GM19023 (cell line): ENCODE measurements at regions not wholly inside any gene's neighbourhood (a gene's known extent, or its start where the extent isn't known, plus 50 kb on each side); places are given as distances from the start of the nearest gene placed in this dataset.
"Not testable (repeated sequence)": the region's sequence is repeated elsewhere in the genome, so short reads cannot be mapped to it uniquely, and the experiment has no call there.

Source experiments
- ATAC-seq: cut with Tn5 transposase; IDR thresholded peaks from one replicate; pipeline ENCODE4 v1.9.1; 2021; ENCODE audit warnings: mild to moderate bottlenecking, moderate library complexity; ENCODE audit not compliant: unreplicated experiment

DNA sequence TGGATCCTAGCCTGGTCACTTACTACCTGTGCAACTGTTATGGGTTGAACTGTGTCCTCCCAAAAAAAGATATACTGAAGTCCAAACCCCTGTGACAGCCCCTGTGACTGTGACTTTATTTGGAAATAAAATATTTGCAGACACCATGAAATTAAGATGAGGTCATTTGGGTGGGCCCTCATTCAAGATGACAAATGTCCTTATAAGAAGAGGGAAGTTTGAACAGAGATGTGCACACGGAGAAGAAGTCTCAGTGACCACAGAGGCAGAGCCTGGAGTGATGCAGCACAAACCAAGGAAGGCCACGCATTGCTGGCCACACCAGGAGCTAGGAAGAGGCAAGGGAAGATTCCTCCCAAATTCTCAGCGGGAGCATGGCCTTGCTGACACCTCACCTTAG, 249.7 kb upstream of the RUNX1 start:
- ATAC-seq = no peak

DNA sequence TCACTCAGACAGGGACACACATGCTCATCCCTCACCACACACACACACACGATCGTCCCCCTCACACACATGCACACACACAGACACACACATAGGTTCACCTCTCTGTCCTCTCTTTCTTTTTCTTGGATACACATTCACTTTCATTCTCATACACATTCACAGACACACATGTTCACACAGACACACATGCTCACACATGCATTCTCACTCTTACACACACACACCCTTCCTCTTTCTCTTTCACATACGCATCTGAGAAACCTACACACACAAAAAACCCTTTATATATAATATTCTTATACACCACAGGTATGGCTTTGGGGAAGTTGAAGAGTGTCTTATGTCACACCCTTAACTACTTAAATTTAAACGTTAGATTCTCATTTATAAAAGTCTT, 248.6 kb upstream of the RUNX1 start:
- ATAC-seq = no peak

DNA sequence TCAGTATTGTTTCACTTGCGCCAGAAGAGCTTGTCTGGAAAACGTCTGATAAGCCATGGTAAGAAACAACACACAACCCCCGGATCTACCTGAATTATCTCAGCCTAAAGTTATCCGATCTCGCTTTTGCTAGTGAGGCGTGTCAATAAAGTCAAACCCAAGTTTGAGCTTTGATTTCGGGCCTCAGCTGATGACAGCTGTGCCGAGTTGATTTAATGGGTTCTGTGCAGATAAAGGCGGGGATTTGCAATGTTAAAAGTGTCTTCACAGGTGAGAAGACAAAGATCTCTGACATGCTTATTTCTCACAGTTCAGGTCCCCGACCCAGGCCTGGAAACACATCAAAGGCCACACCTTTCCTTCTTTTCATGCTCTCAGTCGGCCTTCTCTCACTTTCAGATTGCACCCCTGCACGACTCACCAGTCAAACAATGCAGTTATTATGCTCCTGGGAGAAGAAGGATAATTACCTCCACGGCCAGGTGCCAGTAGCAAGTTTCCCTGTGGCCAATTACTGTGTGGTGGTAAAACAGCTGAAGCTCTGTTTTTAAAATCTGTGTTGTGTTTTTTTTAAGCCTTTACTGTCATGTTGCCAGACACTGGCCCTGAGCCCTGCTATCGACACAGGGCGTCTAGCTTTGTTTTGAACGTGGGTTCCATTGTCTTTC, 245.3 kb upstream of the RUNX1 start:
- no peak for ATAC-seq

DNA sequence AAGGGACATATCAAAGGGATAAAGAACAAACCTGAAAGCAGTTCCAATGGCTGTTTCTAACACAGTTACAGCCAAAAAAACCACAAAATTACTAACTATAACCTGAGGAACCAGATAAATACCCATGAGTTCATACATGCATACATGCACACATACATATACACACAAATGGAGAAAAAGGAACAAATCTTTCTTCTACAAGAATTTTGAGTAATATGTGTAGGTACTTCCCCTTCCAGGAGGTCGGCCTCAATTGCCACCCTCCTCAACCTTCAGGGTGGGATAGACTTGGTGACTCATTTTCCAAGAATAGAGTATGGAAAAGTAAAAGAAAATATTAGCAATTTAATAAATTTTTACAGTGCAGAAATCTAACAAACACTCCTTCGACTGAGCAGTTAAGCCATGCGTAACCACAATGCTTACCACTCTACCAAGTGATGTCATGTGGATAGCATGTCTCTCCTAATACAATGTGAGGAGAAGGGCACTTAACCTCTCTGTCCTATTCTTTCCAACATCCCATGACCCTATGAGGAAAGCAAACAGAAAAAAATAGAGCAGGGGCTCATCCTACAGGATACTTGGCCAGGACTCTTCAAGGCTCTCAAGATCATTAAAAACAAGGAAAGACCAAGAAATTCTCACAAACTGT, 243.0 kb upstream of the RUNX1 start:
- ATAC-seq = no peak

DNA sequence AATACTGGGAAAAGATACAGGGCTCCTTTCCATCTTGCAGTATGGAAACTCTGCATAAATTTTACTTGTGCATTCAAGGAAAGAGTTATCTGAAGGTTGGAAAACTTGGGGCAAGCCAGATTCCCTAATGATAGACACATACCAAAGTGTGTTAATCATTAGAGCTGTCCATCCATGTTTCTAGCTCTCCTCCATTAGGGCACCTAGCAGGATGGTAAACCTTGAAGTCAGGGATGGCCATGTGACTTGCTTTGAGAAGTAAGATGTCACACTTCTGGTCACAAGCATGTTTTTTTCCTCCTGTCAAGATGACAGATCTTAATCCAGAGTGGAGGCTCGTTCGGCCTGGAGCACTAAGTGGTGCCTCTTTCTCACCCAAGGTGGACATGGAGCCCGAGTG, 241.9 kb upstream of the RUNX1 start:
- no peak for ATAC-seq

DNA sequence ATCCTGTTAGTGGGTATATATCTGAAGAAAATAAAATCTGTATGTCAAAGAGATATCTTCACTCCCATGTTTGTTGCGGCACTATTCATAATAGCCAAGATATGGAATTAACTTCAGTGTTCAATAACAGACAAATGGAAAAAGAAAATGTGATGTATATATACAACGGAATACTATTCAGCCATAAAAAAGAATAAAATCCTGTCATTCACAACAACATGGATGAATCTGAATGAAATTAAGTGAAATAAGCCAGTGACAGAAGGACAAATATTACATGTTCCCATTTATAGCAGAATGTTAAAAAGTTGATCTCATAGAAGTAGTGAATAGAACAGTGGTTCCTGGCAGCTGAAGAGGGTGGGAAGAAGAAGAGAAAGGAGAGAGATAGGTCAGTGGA, 239.1 kb upstream of the RUNX1 start:
- no peak for ATAC-seq

DNA sequence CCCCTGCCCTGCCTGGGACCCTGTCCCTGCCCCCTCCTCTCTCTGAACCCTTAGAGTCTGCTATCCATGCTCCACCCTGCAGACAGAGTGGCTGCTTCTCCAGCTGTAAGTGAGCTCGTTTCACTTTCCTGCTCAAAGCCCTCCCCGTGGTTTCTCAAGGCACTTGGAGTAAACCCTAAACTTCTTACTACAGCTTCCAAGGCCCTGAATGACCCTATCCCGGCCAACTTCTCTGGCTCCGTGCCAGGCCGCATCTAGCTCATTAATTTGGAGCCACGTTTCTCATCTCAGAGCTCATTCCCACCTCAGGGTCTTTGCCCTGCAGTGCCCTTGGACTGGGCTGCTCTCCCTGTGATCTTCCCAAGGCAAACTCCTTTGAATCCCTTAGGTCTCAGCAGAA, 235.1 kb upstream of the RUNX1 start:
- no peak for ATAC-seq

DNA sequence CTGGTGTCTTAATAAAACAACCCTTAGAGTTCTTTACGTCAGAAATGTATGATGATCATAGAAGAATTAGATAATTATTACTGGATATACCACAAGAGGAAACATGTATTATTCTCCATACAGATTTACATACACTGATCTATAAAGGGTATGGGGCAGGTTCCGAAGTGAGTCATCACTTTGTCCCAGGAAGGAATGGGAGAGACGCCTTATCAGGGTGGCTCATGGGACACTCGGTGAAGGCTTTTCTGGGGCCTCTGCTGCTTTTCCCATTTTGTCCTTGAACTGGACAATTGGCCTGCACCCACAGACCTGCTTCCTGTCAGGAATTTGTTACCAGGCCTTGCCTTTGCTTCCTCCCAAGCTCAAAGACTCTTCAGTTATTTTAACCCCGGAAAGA, 233.8 kb upstream of the RUNX1 start:
- no peak for ATAC-seq

DNA sequence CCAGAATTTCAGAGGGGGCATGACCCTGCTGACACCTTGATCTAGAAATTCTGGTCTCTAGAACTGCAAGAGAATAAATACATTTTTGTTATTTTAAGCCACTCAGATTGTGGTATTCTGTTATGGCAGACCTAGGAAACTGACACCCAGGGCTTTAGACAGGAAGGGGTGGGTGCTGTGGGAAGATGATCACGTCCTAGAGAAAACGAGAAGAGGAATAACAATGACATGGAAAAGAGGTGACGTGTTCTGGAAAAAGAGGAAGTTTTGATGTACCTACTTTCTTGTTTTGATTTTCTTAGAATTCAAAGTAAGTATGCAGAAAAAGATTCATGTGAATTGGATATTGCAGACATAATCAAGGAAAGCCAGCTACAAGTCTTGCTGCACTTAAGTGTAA, 232.9 kb upstream of the RUNX1 start:
- no peak for ATAC-seq

DNA sequence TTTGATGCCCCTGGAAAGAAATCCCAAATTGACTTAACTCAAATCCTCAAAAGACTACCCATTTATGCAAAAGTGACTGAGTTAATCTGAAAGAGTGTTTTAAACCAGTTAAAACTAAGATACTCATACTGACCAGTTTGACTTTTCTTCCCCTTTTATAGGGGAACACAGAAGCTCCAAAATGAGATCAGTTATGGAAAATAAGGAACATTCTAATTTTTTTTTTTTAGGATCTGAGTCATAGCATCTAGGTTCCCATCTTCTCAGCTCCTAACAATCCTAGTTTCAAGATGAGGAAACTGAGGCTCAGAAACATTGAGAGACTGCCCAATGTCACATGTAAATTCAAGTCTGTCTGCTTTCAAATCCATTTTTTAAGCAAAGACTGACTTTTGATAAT, 231.1 kb upstream of the RUNX1 start:
- no peak for ATAC-seq

DNA sequence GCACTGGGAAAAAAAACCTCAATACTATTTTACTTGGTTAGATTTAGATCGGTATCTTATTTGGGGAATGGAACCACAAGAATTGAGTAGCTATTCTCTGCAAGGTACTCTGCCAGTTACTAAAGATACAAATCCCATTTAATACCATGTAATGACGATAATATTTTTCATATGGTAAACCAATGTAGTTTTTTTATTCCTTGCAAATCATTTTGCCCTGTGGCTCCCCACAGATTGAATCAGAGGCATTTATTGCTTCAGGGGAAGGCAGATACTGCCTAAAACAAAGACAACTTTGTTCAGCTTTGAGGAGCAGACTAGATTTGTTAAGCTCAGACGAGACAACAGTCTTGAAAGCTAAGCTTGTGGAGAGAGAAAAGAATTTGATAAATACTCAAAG, 226.7 kb upstream of the RUNX1 start:
- no peak for ATAC-seq

DNA sequence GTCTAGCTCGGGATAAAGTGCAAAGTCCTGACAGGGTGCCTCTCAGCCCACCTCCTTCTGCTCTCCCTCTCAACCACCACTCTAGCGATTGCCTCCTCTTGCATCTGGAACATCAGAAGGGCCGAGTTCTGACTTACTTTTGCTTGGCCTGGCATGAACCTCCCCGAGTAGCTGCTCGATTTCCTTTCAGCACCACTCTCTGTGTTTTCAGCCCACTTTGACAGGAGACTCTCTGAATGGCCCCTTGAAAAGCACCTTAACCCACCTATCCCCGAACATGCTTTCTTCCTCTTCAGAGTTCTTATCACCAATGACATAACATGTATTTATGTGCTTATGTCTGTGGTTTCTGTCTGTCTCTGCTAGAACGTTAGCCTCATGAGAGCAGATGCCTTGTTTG, 225.8 kb upstream of the RUNX1 start:
- no peak for ATAC-seq

DNA sequence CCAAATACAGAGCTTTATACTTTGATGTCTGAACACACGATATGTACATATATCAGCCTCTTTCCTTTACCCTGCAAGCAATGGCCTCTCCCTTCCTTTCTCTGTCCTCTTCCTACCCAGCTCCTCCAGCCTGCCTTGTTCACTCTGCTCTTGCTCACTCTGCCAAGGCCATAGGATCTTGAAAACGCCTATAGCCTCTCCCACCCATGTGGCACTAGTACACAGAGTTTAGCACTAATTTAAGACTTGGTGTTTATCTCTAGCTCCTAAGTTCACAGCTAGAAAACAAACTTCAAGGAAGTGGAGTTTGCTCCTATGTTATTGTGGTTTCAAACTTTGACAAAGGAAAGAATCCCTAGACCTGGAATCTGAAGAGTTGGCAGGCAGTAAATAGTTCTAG, 225.0 kb upstream of the RUNX1 start:
- ATAC-seq = no peak

DNA sequence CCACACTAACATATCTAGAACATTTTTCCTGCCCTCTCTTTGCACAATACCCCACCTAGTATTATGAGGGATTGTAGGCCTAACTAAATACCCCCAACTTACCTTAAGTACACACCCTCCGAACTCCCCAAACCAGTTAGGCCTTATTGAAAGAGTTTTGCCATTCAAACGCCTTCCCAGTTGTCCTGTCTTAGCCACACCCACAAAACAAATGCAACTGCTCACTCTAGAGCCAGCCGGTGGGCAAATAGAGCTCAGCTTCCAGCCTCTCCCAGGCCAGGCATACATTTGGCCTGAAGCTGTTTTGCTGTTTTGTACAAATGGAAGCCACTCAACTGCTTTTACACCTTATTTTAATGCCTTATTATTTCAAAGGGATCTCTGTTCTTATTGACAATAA, 224.2 kb upstream of the RUNX1 start:
- ATAC-seq = no peak

DNA sequence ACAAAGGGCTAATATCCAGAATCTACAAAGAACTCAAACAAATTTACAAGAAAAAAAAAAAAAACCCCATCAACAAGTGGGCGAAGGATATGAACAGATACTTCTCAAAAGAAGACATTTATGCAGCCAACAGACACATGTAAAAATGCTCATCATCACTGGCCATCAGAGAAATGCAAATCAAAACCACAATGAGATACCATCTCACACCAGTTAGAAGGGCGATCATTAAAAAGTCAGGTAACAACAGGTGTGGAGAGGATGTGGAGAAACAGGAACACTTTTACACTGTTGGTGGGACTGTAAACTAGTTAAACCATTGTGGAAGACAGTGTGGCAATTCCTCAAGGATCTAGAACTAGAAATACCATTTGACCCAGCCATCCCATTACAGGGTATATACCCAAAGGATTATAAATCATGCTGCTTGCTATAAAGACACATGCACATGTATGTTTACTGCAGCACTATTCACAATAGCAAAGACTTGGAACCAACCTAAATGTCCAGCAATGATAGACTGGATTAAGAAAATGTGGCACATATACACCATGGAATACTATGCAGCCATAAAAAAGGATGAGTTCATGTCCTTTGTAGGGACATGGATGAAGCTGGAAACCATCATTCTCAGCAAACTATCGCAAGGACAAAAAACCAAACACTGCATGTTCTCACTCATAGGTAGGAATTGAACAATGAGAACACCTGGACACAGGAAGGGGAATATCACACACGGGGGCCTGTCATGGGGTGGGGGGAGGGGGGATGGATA, 222.4 kb upstream of the RUNX1 start:
- not testable (repeated sequence) for ATAC-seq

DNA sequence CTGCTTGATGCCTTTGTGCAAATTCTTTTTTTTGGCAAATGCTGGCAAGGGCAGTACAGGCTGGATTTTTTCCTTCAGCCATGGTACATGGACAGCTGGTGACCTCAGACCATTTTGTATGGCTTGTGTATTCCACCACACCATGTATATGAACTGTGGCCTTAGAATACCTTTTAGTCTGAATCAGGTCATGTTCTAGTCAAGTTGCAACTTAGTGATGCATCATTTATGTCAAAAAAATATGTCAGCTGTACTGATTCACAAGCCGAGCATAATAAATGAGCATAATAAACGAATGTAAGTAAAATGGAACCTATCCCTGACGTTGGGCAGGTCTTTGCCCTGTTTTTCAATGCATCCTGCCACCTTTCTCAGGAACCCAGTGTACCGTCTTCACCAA, 219.7 kb upstream of the RUNX1 start:
- no peak for ATAC-seq

DNA sequence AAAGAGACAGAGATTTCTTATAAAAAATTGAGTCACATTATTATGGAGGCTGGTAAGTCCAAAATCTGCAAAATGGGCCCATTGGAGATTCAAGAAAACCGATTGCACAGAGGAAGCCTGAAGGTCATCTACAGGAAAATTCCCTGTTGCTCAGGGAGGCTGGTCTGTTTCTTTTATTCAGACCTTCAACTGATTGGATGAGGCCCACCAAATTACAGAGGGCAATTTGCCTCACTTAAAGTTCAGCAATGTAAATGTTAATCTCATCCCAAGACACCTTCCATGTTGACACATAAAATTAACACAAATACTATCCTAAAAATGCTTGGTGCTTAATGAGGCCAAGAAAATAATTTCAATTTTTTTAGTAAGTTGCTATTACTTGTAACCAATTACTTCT, 219.2 kb upstream of the RUNX1 start:
- no peak for ATAC-seq

DNA sequence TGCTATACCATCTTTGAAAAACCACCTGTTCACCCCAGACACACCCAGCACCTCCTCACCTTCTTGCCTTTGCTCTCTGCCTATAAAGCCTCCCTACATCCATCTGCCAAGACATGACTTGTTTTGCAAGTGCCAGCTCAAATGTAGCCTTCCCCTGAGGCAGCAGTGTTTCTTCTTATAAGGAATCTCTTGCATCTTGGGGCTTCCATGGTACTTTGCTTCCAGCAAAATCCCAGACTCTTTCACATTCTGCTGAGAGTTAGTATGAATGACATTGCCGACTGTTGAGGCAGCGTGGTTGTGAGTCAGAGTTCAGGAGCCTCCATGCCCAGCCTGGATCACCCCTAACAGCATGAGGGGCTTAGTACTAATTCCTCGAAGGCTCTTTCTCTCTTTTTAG, 217.4 kb upstream of the RUNX1 start:
- no peak for ATAC-seq

DNA sequence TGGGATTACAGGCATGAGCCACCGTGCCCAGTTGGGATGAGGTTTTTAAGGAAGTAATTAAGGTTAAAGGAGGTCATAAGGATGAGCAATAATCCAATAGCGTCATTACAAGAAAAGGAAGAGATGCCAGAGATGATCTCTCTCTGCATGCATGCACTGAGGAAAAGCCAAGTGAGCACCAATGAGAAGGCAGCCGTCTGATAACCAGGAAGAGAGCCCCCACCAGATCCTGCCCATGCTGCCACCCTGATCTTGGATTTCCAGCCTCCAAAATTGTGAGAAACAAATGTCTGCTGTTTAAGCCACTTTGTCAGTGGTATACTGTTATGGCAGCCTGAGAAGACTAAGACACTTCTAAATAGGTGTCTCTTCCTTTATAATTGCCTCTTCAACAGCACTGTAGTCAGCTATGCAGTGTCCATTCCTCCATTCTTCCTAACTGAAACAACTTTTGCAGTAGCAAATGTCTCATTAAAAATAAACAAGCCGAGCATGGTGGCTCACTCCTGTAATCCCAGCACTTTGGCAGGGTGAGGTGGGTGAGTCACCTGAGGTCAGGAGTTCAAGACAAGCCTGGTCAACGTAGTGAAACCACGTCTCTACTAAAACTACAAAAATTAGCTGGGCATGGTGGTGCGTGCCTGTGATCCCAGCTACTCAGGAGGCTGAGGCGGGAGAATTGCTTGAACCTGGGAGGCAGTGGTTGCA, 216.2 kb upstream of the RUNX1 start:
- no peak for ATAC-seq

DNA sequence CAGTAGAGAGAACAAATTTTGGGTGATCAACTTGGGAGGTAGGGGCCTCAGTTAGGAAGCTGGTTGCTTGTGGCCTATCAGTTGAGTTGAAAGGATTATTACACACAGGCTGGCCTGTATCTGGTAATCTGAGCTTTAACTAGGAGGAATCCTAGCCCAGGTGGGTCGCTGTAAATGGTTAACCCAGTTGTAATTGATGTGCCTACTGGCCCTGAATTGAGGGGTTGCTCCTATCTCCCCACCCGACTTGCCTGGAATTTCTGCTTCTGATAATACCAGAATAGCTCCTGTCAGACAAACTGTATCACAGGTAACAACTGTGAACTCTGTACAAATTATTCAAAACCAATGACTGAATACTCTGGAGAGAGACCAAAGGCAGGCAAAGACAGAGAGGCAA, 210.4 kb upstream of the RUNX1 start:
- no peak for ATAC-seq

DNA sequence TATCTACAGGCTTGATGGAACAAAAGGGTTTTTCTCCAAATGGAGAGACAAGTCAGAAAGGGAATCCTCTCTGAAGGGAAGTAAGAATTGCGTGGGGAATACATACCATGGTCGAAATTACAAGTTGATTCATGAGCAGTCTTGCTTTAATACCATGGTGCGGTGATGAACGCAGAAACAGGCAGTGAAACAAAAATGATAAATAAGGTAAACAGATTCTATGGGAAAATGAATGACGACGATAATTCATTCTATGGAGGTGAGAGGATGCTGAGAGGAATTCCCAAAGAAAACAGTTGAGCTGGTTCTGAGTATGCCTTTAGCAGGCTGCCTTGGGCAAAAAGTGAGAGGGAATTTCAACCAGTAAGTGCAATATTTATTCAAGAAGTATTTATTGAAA, 209.4 kb upstream of the RUNX1 start:
- no peak for ATAC-seq

DNA sequence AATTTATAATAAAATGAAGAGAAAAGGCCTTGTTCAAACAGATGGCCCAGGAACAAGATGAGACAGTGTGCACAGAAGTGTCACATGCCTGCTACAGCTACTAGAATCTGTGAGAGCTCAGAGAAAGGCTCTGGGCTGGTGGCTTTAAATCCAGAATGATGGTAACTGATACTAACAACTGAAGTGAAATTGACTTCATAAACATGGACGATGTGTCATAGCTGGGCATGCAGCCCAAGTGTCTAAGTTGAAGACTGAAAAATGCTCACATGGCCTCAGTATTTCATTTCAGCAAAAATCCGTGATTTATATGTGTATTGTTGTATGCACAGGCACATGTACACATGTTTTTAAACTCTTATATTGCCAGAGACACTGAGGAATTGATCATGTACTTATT, 208.3 kb upstream of the RUNX1 start:
- ATAC-seq = no peak
